ENCODE measurements at regions not wholly inside any gene's neighbourhood (a gene's known extent, or its start where the extent isn't known, plus 50 kb on each side); places are given as distances from the start of the nearest gene placed in this dataset.
"Not testable (repeated sequence)": the region's sequence is repeated elsewhere in the genome, so short reads cannot be mapped to it uniquely, and the experiment has no call there.

DNA sequence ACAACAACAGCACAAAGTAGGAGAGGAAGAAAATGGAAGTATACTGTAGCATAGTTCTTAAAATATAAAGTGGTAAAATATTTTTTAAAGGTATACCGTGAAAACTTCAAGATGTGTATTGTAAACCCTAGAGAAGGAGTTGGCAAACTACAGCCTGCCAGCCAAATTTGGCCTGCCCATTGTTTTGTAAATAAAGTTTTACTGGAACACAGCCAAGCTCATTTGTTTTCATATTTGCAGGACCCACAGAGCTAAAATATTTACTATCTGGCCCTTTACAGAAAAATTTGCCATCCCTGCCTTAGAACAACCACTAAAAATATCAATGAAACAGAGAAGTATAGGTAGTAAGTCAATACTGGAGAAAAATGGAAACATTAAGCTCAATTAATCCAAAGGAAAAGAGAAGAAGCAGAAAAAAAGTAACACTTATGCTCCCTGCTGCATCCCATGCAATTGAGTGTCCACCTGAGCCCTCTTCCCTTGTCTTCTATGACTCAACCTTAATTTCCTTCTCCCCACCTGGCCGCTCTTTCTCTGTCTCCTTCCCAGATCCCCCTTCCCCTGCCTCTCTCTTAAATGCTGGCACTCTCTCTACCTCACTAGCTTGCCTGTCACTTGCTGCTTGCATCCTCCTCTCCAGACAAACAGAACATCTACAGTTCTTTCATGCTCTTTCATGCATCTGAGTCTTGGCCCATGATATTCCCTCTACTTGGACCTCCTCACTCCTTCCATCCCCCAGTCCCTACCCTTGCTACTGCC, 50.6 kb upstream of the FER start:
- DNase-seq = no peak

DNA sequence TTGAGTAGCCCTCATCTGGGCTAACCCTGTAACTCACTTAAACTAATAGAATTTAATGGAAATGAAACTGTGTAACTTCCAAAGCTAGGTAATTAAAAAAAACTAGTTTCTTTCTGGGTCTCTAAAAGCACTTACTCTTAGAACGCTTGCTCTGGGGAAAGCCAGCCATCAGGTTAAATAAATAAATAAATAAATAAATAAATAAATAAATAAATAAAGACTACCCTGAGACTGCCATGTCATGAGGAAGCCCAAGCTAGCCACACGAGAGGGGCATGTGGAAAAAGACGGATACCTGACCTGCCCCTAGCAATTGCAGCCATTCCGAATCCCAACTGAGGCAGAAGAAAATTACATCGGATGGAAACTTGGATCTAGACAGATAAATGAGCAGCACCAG, 51.3 kb upstream of the FER start:
- DNase-seq = no peak

DNA sequence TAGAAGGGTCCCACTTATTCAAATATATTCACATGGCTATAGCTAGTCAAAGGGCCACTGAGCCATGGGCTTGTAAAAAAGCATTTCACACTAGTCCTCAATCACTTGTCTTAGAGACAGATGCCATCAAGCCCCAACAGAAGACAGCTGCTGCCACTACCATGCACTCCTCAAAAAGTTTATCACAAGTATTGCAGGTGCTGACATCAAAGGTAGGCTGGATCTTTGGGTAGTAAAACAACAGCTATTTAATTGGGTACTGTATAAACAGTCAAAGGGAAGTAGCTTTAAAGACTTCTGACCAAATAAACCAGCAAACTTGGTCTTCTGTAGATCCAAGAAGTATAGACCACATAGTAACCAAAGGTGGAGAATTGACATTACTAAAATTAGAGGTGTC, 59.2 kb upstream of the FER start:
- no peak for DNase-seq

DNA sequence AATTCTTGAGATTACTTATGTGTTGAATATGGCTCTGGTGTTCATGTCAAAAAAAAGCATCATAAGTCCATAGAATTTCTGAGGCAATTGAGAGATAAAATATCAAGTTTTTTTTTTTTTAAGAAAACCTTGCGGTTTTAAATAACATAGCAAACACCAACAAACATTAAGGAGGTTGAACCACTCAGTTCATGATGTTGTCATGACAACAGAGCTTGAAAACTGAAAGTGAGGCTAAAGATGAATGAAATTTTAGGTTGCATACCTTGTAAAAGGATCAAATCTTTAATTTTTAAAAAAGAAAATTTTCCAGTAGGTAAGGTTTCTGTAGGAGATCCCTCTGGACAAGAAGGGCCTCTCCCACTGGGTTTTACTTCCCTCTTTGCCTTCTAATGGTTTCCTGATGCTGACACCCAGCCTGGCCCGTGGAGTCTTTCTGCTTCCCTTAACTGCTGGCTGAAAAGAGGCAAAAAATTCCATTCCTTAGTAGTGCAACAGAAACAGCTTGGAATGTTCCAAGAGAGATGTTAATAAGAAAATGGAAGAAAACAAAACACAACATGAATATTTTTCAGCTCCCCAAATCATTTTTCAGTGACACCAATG, 60.0 kb upstream of the FER start:
- no peak for DNase-seq

DNA sequence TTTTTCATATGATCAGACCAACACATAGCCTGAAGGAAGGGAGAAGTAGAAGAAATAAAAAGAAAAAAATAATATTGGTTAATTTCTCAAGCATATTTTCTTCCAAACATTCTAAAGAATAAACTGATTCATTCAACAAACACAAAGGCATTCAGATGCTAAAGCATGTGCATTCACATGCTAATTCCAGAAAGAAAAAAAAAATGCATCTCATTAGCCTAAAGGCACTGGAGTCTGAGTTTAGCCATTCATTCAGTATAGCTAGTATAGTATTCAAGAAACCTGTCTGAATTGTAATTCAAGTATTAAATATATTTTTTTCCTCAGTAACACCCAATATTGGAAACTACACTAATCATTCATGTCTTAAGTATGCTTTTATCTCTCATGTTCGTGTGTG, 61.0 kb upstream of the FER start:
- DNase-seq = no peak

DNA sequence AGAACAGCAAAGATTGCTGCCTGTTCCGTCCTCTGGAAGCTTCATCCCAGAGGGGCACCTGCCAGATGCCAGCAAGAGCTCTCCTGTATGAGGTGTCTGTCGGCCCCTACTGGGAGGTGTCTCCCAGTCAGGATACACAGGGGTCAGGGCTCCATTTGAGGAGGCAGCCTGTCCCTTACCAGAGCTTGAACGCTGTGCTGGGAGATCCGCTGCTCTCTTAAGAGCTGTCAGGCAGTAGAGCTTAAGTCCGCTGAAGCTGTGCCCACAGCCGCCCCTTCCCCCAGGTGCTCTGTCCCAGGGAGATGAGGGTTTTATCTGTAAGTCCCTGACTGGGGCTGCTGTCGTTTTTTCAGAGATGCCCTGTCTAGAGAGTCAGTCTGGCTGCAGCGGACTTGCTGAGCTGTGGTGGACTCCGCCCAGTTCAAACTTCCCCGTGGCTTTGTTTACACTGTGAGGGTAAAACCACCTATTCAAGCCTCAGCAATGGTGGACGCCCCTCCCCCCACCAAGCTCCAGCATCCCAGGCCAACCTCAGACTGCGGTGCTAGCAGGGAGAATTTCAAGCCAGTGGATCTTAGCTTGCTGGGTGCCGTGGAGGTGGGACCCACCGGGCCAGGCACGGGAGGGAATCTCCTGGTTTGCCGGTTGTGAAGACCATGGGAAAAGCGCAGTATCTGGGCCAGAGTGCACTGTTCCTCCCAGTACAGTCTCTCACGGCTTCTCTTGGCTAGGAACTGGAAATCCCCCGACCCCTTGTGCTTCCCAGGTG, 62.1 kb upstream of the FER start:
- not testable (repeated sequence) for DNase-seq

DNA sequence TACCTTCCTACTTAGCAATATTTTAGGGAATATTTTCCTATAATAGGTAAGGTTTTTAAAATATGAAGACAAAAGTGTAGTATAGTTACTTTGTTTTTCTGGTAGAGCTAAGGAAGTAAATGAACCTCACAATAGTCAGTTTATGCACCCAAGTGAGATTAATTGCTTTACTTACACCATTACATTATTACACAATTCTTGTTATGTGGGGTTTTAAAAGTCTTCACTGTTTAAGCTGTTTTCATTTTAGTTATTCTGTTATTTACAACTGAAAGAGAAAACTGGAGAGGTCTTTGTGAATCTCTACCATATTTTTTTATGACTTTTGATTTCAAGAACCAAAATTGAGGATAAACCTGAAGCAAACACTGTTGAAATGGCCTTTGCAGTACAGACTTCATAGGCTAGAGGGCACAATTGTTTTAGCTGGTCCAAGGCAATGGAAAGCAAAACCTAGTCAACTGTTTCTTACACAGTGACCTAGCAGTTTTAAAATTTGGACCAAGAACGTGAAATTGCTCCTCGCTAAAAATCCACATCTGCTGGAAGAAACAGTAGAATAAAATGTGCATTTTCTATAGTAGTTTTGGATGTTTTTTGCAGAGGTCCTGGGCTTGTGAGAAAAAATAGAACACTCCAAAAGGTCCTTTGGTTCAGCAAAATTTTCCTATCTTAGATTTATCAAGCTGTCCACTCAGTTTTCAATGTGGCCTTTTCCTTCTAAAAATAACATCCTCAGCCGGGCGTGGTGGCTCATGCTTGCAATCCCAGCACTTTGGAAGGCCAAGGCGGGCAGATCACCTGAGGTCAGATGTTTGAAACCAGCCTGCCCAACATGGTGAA, 66.4 kb upstream of the FER start:
- DNase-seq = peak; percentile 65

DNA sequence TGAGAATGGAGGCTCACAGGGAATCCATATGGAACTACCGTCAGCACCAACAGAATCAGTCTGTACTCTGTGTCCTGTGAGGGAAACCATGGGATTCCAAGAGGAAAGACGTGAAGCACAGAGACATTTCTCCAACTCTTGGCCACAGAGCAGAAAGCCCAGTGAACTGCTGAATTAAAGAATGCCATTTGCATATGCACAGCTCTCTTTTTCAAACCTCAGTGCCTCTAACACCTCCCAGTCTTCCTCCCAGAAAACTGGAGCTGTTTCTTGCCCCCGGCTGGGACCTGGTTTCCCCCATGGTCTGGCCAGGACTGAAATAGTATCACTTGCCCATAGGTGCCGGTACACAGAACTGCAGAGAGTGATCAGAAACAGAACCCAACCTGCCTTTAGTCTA, 69.6 kb upstream of the FER start:
- no peak for DNase-seq

DNA sequence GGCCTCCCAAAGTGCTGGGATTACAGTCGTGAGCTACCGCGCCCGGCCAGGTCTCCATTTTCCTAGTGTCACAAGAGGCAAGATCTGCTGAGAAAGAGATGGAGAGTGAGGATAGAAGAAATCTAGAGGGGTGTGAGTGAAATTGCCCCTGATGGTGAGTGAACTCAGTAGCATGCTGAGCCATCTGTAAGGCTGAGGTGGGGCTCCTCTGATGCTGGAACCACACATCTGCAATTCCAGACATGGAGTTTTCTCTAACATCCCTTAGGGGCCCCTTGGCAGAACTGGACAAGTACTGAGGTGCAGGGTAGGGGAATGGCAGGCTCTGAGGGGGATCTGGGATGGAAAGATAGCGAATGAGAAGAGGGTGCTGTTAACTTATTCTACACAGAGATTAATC, 72.0 kb upstream of the FER start:
- no peak for DNase-seq

DNA sequence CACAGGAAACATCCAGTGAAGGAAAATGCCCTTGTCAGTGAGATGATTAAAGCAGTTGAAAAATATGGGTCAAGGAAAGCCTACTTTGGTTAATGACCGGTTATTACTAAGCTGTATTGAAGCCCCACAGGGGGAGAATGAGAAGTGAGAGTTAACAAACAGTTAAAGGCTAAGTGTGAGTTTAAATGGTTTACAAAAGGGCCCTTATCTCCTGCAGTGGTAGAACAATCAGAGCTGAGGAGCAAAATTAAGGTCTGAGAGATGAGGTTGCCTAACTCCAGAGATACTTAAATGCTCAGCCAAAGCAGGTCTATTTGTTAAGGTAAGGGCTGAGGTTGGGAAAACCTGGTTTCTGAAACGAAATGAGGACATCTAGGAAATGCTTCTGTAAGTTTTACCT, 75.1 kb upstream of the FER start:
- DNase-seq = no peak

DNA sequence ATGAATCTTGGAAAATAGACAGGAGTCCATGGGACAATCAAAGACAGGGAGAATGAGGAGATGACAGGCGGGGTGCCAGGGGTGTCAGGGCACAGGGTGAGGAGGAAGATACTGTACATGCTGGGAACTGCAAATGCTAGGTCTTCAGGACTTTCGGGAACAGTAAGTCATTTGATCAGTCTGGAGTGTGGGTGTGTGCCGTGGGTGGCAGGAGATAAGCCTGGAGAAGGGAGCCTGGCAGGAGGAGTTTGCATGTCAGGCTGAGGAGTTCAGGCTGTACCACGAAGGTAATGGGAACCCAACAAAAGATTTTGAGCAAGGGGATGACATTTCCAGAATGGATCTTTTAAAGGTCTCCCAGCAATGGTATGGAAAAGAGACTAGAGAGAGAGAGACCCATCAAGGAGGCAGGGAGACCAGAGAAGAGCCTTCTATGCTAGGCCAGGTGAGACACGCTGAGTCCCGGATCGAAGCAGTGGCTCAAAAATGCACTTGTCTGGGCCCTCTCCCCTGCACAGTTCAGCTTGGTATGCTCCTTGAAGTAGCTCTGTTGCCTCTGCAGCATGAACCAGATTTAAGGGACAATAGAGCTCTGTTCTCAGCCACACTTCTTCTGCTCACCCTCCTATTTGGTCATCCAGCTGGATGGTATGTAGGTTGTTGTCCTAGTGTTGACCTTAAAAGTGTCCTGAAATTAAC, 77.0 kb upstream of the FER start:
- DNase-seq = no peak

DNA sequence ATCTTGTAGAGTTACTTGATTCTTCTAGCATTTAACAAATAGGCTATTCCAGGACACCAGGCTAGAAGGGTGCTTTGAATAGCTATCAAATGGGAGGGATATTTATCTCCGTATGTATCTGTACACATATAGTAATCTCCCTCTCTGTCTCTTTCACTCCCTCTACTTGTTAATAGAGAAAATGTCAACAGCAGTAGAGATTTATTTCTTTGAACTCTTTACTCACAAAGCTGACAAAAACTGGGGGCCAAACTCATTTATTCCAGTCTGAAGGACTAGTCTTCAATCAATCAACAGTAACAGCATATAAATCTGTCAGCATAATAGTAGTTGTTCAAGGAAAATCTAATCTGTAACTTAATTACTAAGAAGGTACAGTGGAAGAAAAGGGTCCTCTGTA, 78.2 kb upstream of the FER start:
- DNase-seq = no peak

DNA sequence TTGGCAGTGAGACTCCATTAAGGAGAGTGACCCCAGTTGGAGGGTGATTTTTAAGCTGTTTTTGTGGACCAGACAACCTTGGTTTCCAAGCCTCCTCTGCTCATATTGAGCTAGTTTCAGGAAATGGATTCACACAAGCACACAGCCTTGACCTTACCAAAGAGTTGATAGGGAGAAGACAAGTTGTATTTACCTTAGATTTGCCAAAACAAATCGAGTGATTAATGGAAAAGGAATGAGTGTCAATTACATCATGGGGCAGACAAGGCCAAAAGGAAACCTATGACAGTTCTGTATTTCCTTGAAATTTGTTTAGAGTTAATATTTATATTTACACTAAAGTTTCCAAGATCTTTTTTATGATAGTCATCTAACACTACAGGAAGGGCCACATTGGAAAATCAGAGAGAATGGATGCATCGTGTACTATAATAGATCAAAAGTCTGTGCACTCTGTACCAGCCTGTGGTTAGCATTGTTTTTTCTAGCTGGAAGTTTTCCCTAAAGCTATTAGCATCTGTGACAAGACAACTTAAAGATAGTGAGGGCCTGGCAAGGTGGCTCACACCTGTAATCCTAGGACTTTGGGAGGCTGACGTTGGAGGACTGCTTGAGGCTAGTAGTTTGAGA, 86.0 kb upstream of the FER start:
- peak; percentile 45 for DNase-seq

DNA sequence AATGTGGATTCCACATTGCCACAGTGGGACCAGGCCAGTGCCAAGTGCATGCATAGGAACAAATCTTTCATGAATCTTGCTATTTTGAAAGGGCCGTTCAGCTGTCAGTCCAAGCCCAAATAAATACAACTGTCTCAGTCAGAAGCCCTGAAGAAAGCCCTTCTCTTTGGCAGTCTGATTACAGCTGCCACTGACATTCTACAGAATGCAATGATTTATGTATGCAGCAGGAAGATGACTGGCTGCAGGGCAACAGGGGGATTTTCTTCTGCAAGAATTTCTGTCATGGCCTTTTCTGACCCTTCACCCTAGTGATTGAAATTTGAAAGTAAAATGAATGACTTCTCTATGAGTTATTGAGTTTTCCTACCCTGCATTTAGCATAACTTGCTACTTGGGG, 86.7 kb upstream of the FER start:
- no peak for DNase-seq

DNA sequence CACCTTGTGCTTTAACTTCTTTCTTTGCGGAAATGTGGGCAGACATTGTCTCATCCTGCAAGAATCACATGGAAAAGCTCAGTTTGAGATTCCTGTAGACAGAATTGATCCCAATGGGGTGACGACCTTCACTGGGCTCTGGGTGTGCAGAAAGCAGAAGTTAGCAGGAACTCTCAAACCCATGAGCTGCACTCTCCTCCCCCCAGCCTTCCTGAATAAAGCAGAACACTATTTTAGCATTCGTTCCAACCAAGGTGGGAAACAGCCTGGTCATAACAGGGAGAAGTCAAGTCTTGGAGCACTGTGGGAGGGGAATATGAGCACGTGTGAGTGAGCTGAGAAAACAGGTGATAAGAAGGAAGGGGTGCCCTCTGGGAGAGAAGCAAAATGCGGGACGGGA, 87.4 kb upstream of the FER start:
- DNase-seq = no peak

DNA sequence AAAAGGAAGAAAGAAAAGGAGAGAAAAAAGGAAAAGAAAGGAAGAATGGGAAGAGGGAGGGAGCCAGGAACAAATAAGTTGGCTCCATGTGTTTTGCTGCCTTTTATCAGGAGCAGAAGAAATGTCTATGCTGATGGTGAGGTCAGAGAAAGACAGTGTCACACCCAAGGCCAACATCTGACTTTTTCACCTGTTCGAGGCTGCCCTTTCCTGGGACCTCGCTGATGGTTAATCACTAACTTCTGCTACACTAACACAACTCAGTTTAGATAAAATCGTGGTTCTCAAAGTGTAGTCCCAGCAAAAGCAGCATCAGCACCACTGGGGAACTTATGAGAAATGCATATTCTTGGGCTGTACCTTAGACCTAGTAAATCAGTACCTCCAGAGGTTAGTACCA, 88.2 kb upstream of the FER start:
- DNase-seq = no peak

DNA sequence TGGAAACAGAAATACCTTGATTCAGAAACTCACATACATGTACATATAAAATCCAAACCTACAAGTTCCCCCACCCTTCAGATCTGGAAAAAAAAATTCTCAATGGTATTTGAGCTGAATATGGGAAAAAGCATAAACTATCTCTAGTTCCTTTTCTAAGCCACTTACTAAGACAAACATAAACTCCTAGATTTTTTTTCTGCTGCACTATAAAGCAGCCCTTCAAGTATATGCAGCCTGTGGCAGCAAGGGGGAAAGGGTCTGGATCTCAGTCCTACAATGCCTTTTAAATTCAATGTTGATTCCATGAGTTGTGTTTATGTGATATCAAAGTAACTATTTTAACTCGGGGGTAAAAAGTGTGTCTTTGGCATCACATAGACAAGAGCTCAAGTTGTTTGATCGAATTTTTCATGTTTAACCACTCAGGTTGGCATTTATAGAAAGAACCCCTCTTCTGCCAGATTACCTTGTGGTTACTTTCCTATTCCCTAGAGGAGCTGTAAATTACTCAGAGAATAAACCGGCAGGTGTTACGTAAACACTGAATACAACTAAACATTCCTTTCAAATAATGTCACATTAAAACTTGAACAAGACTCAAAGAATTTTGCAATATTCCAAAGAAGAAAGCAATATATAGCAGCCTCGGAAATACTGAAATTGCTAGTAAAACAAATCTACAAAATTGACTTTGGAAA, 91.8 kb upstream of the FER start:
- peak; percentile 65 for DNase-seq

DNA sequence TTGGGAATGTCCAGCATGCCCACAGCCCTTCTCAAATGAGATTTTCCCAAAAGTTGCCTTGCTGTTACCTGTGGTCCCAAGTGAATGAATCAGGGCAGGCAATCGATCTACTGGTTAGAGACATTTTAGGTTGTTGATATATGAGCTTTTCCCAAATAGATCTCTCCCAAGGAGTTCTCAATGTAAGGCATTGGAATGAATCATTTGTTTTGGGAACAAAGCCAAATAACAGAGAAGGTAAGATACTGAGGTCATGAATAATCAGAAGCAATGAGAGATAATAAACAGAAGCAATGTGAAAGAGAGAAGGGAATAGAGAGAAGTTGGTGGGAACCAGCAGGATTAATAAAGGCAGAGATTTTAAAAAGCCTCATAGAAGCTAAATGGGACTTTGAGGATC, 93.6 kb upstream of the FER start:
- DNase-seq = peak; percentile 73

DNA sequence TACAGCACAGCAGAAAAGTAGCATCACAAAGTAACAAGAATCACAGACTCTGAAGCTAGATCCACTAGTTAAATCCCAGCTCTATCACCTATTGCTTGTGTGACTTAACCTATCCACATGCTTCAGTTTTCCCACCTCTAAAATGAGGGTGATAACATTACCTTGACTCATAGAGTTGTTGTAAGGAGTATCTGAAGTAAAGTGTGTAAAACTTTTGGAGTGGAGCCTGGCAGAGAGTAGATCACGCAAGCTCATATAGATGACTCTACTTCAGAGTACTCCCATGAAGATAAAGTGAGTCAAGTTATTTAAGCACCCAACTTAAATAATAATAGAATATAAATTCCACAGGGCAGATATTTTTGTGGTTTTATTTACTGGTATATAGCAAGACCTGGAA, 94.5 kb upstream of the FER start:
- DNase-seq = no peak

DNA sequence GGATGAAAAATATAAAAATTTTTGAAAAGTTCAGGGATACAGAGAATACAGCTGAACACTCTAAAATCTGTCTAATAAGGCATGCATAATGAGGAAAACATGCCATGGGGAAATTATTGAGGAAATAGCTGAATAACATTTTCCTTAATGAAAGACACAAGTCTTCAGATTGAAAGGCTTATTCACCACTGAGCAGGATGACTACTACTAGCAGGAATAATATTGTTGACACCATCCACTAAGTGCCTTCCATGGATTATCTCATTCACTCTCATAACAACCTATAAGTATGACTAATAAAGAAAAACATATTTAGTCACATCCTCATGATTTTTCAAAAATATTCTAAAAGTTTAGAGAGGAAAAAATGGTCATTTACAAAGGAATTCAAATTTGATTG, 96.7 kb upstream of the FER start:
- peak; percentile 86 for DNase-seq

DNA sequence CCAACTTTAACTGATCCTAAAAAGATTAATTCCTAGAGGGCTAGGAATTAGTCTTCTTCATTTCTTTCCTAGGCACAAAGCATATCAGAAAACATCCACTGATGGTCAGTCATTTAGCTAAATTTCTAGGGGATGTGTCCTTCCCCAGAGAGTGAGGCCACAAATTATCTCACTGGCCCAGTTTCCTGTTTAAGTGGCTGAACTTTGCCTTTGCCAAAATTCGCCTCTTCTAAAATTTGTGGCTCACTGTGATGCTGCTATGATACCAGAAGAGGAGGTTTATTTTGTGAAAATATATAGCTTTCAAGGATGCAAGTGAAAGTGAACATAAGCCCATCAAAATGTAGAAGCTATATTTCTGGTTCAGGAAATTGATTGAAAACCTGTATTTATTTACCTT, 98.1 kb upstream of the FER start:
- no peak for DNase-seq

DNA sequence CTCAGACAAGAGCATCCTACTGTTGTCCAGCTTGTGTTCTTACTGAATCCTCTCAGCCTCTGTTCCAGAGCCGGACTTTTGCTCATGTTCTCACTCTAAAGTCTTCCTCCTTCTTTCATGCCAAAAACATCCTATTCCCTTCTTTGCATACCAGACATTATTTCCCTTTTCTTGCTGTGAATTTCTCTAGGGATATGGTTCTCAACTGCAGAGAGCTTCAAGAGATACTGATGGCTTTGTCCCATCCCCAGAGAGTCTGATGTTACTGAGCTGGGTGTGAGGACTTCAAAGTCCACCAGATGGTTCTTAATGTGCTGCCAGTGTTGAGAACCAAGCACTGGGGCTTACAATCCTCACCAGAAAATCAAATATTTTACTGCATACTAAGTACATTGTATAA, 98.6 kb upstream of the FER start:
- peak; percentile 21 for DNase-seq
